ENCODE measurements at regions not wholly inside any gene's neighbourhood (a gene's known extent, or its start where the extent isn't known, plus 50 kb on each side); places are given as distances from the start of the nearest gene placed in this dataset.
"Not testable (repeated sequence)": the region's sequence is repeated elsewhere in the genome, so short reads cannot be mapped to it uniquely, and the experiment has no call there.

GRCh38 chr6:96394727-96395126 is 126.9 kb upstream of the UFL1 start:
- H3K27me3 ChIP-seq (ENCODE audit: insufficient read depth, low read length): no peaks in the 10 kb centered on the region
- no peak overlapping the region for H3K4me3 ChIP-seq (ENCODE audit: low read length)
- no peaks in the 10 kb centered on the region for H3K36me3 ChIP-seq (ENCODE audit: insufficient read depth, low read length)
- H3K4me1 ChIP-seq (ENCODE audit: insufficient read depth, low read length): peaks cover 16% of the 10 kb centered on the region
- no peak overlapping the region for H2AFZ ChIP-seq (ENCODE audit: low read depth, low read length)
- H3K9me3 ChIP-seq (ENCODE audit: low read length): no peaks in the 10 kb centered on the region

DNA sequence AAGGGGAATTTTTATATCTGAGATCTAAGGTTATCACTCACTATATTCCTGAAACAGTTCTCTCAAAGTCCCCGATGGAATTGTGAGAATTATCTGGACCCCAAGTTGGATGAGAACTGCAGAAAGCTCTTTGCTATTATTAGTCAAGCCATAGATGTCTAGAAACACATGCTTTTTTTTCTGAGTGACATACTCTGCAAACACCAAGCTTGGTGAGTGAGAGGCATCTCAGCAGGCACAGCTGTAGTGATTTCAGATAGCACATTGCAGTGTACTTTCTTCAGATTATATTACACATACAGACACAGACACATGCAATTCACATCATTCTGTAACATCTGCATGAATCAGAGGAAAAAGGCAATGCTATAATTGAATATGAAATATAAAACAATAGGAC is 111.1 kb upstream of the UFL1 start:
- Histone ChIP-seq H3K27me3 (ENCODE audit: insufficient read depth, low read length) (no peaks in the 10 kb centered on the region), H2AFZ (ENCODE audit: low read depth, low read length) (no peak overlapping the region), H3K4me3 (ENCODE audit: low read length) (no peak overlapping the region), H3K4me1 (ENCODE audit: insufficient read depth, low read length) (no peaks in the 10 kb centered on the region), H3K36me3 (ENCODE audit: insufficient read depth, low read length) (no peaks in the 10 kb centered on the region), H3K9me3 (ENCODE audit: low read length) (no peaks in the 10 kb centered on the region)

DNA sequence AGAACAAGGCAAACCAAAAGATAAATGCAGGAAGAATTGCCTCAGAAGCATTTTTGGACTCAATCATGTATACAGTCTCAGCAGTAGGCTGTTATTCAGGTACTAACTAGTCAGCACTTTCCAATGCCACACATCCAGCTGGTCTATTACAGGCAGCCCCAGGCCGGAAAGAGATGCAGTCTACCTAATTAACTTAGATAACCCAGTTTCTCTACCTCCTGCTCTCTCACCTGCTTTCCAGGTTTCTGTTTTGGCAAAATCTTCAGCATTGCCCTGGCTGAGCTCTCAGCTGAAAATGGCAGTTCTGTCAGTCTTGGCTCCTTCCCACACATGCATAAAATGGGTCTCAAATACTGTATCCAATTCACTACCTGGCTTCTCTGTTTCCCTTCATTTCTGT is 101.3 kb upstream of the UFL1 start:
- Histone ChIP-seq H3K9me3 (ENCODE audit: low read length) (no peaks in the 10 kb centered on the region), H2AFZ (ENCODE audit: low read depth, low read length) (no peak overlapping the region), H3K27me3 (ENCODE audit: insufficient read depth, low read length) (no peaks in the 10 kb centered on the region), H3K4me3 (ENCODE audit: low read length) (no peak overlapping the region), H3K4me1 (ENCODE audit: insufficient read depth, low read length) (no peaks in the 10 kb centered on the region), H3K36me3 (ENCODE audit: insufficient read depth, low read length) (no peaks in the 10 kb centered on the region)

GRCh38 chr6:96433950-96434349 is 87.7 kb upstream of the UFL1 start:
- H2AFZ ChIP-seq (ENCODE audit: low read depth, low read length): no peak overlapping the region
- no peaks in the 10 kb centered on the region for H3K27me3 ChIP-seq (ENCODE audit: insufficient read depth, low read length)
- no peaks in the 10 kb centered on the region for H3K36me3 ChIP-seq (ENCODE audit: insufficient read depth, low read length)
- no peaks in the 10 kb centered on the region for H3K4me1 ChIP-seq (ENCODE audit: insufficient read depth, low read length)
- H3K4me3 ChIP-seq (ENCODE audit: low read length): no peak overlapping the region
- H3K9me3 ChIP-seq (ENCODE audit: low read length): no peaks in the 10 kb centered on the region

DNA sequence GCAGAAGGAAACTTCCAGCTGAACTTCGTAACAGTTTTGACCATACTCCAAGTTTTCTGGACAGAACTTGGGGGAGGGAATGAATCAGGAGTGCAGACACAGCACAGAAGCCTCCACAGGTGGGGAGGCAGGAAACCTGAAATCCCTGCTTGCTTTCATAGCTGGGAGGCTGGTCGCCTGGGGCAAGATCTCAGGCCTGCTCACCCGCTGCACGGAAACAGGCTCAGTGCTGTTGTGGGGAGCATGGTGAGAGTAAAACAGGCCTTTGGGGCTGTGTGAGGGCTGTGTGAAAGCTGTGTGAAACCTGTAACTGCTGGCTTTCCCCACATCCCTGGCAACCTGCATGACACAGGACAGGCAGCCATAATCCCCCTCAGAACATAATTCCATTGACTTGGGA is 85.2 kb upstream of the UFL1 start:
- Histone ChIP-seq H3K4me3 (ENCODE audit: low read length) (no peak overlapping the region), H3K9me3 (ENCODE audit: low read length) (no peaks in the 10 kb centered on the region), H3K4me1 (ENCODE audit: insufficient read depth, low read length) (no peaks in the 10 kb centered on the region), H3K27me3 (ENCODE audit: insufficient read depth, low read length) (no peaks in the 10 kb centered on the region), H2AFZ (ENCODE audit: low read depth, low read length) (no peak overlapping the region), H3K36me3 (ENCODE audit: insufficient read depth, low read length) (no peaks in the 10 kb centered on the region)

DNA sequence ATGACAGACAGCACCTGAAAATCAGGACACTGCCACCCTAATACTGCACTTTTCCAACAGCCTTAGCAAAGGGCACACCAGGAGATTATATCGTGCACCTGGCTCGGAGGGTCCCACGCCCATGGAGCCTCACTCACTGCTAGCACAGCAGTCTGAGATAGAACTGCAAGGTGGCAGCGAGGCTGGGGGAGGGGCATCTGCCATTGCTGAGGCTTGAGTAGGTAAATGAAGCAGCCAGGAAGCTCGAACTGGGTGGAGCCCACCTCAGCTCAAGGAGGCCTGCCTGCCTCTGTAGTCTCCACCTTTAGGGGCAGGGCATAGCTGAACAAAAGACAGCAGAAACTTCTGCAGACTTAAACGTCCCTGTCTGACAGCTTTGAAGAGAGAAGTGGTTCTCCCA is 84.4 kb upstream of the UFL1 start:
- not testable (repeated sequence) for H3K9me3 ChIP-seq (ENCODE audit: low read length); H3K4me1 ChIP-seq (ENCODE audit: insufficient read depth, low read length); H3K36me3 ChIP-seq (ENCODE audit: insufficient read depth, low read length)

GRCh38 chr6:96450082-96450769 is 71.4 kb upstream of the UFL1 start:
- Histone ChIP-seq H2AFZ (ENCODE audit: low read depth, low read length) (peak overlapping the region; percentile 48), H3K27me3 (ENCODE audit: insufficient read depth, low read length) (no peaks in the 10 kb centered on the region), H3K4me3 (ENCODE audit: low read length) (no peak overlapping the region), H3K36me3 (ENCODE audit: insufficient read depth, low read length) (no peaks in the 10 kb centered on the region), H3K9me3 (ENCODE audit: low read length) (no peaks in the 10 kb centered on the region), H3K4me1 (ENCODE audit: insufficient read depth, low read length) (peaks cover 15% of the 10 kb centered on the region)

More for the DNA sequence above, 84.4 kb upstream of the UFL1 start:
- not testable (repeated sequence) for H3K4me3 ChIP-seq (ENCODE audit: low read length); H3K27me3 ChIP-seq (ENCODE audit: insufficient read depth, low read length); H2AFZ ChIP-seq (ENCODE audit: low read depth, low read length)

- H3K4me3 ChIP-seq (ENCODE audit: low read length): no peak overlapping the region
- H3K36me3 ChIP-seq (ENCODE audit: insufficient read depth, low read length): no peaks in the 10 kb centered on the region
- H3K27me3 ChIP-seq (ENCODE audit: insufficient read depth, low read length): no peaks in the 10 kb centered on the region
- H3K9me3 ChIP-seq (ENCODE audit: low read length): no peaks in the 10 kb centered on the region
- H3K4me1 ChIP-seq (ENCODE audit: insufficient read depth, low read length): peaks cover 15% of the 10 kb centered on the region
- no peak overlapping the region for H2AFZ ChIP-seq (ENCODE audit: low read depth, low read length)
Observed at GRCh38 chr6:96450770-96451130, 70.9 kb upstream of the UFL1 start.

DNA sequence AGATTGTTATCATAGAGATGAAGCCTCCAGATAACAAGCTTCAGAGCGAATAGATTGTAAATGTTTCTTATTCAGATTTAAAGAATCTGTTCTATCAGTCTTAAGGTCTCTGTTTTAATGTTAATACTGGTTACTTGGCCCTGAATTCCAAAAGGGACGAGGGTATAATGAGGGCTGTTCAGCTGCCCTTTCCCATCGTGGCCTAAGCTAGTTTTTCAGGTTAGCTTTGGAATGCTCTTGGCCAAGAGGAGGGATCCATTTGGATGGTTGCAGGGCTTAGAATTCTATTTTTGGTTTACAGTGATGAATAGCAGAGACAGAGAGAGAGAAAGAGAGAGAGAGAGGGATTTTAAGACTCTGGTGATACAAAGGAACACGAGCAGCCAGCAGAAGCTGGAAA is 62.8 kb upstream of the UFL1 start:
- Histone ChIP-seq H3K36me3 (ENCODE audit: insufficient read depth, low read length) (no peaks in the 10 kb centered on the region), H3K4me1 (ENCODE audit: insufficient read depth, low read length) (peaks cover 2% of the 10 kb centered on the region), H3K4me3 (ENCODE audit: low read length) (no peak overlapping the region), H3K27me3 (ENCODE audit: insufficient read depth, low read length) (peaks cover 2% of the 10 kb centered on the region), H3K9me3 (ENCODE audit: low read length) (no peaks in the 10 kb centered on the region), H2AFZ (ENCODE audit: low read depth, low read length) (no peak overlapping the region)

- Histone ChIP-seq H3K9me3 (ENCODE audit: low read length) (no peaks in the 10 kb centered on the region), H3K4me3 (ENCODE audit: low read length) (no peak overlapping the region), H3K36me3 (ENCODE audit: insufficient read depth, low read length) (no peaks in the 10 kb centered on the region)
Observed at GRCh38 chr6:96460052-96460700, 61.4 kb upstream of the UFL1 start.

DNA sequence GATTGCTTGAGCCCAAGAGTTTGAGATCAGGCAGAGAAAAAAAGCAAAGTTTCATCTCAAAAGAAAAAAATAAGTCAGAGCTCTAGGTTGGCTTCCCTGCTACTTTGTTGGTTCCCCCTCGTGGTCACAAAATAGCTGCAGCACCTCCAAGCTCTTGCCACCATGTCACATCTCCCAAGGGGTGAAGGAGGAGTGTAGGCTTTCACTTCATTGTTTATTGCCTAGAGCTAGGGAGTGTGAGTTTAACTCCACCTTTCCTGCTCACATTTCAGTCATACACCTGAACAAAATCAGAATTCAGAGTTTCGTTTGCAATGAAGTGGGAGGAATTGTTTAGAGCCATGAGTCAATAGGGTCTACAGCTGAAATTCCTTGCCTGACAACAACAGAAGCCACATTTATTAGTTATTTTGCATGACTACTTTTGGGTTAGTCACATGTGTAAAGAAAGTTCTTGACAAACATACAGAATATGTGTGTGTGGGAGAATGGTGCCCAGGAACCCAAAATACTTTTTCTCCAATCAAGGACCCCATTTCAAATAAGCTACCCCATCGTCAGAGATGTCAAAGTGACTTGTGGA is 56.2 kb upstream of the UFL1 start:
- H3K9me3 ChIP-seq (ENCODE audit: low read length): no peaks in the 10 kb centered on the region
- H3K4me1 ChIP-seq (ENCODE audit: insufficient read depth, low read length): no peaks in the 10 kb centered on the region
- no peak overlapping the region for H2AFZ ChIP-seq (ENCODE audit: low read depth, low read length)
- H3K4me3 ChIP-seq (ENCODE audit: low read length): no peak overlapping the region
- H3K36me3 ChIP-seq (ENCODE audit: insufficient read depth, low read length): no peaks in the 10 kb centered on the region
- no peaks in the 10 kb centered on the region for H3K27me3 ChIP-seq (ENCODE audit: insufficient read depth, low read length)

More at GRCh38 chr6:96460052-96460700, 61.4 kb upstream of the UFL1 start:
- Histone ChIP-seq H3K4me1 (ENCODE audit: insufficient read depth, low read length) (peaks cover 2% of the 10 kb centered on the region), H3K27me3 (ENCODE audit: insufficient read depth, low read length) (peaks cover 2% of the 10 kb centered on the region), H2AFZ (ENCODE audit: low read depth, low read length) (no peak overlapping the region)

DNA sequence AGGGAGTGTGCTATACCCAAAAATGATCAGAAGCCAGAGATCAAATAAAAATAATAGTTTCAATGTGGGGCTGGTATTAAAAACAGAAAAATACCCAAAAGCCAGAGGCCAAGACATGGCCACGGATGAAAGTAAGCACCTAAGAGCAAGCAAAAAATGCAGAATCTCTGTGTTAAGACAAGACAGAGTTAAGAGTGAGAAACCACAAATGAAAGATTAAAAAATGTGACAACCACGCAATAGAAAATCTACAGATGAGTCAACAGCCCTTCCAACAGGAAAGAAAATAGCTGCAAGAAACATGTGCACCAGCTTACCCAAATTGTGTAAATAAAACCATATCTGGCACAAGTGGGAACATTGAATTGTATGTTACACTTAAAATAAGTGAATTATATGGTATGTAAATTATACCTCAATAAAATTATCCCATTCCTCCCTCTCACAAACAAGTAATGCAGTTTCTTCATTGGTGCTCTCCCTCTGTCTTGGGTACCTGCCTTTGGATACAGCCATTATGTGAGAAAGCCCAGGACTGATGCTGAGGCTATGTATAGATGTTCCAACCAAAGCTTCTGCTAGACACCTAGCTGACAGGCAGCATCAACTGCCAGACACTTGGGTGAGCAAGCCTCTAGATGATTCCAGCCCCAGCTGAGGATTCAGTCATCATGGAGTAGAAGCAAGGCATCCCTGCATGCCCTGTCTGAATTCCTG is 55.3 kb upstream of the UFL1 start:
- H2AFZ ChIP-seq (ENCODE audit: low read depth, low read length): no peak overlapping the region
- no peaks in the 10 kb centered on the region for H3K9me3 ChIP-seq (ENCODE audit: low read length)
- H3K4me1 ChIP-seq (ENCODE audit: insufficient read depth, low read length): no peaks in the 10 kb centered on the region
- H3K4me3 ChIP-seq (ENCODE audit: low read length): no peak overlapping the region
- no peaks in the 10 kb centered on the region for H3K36me3 ChIP-seq (ENCODE audit: insufficient read depth, low read length)
- no peaks in the 10 kb centered on the region for H3K27me3 ChIP-seq (ENCODE audit: insufficient read depth, low read length)

GRCh38 chr6:96467814-96468213 is 53.8 kb upstream of the UFL1 start:
- Histone ChIP-seq H2AFZ (ENCODE audit: low read depth, low read length) (no peak overlapping the region), H3K27me3 (ENCODE audit: insufficient read depth, low read length) (no peaks in the 10 kb centered on the region), H3K9me3 (ENCODE audit: low read length) (no peaks in the 10 kb centered on the region), H3K4me1 (ENCODE audit: insufficient read depth, low read length) (no peaks in the 10 kb centered on the region), H3K4me3 (ENCODE audit: low read length) (no peak overlapping the region), H3K36me3 (ENCODE audit: insufficient read depth, low read length) (no peaks in the 10 kb centered on the region)
